Tibial nerve (tissue), 3 donors: ENCODE measurements at regions not wholly inside any gene's neighbourhood (a gene's known extent, or its start where the extent isn't known, plus 50 kb on each side); places are given as distances from the start of the nearest gene placed in this dataset.

ENCODE experiments used
- POLR2A ChIP-seq, 2 donors: fragments of 450-650 bp; IDR thresholded peaks; one replicate each; pipeline ENCODE4 v1.6.1; 2017; ENCODE audit warnings: antibody characterized with exemption in 2 of 2, mild to moderate bottlenecking in 2 of 2, moderate library complexity in 2 of 2
- TF ChIP-seq, protein P1 (sequence below), 5 experiments: fragments of 200-600 bp in 3 of 5; fragments of 450-650 bp in 2 of 5; sonication (generic) in 3 of 5; IDR thresholded peaks; one replicate each; pipeline ENCODE4 v1.5.1; 2016 to 2019; ENCODE audit warnings: antibody characterized with exemption in 5 of 5, mild to moderate bottlenecking in 3 of 5, moderate library complexity in 2 of 5

- TF ChIP-seq, protein P1, sequence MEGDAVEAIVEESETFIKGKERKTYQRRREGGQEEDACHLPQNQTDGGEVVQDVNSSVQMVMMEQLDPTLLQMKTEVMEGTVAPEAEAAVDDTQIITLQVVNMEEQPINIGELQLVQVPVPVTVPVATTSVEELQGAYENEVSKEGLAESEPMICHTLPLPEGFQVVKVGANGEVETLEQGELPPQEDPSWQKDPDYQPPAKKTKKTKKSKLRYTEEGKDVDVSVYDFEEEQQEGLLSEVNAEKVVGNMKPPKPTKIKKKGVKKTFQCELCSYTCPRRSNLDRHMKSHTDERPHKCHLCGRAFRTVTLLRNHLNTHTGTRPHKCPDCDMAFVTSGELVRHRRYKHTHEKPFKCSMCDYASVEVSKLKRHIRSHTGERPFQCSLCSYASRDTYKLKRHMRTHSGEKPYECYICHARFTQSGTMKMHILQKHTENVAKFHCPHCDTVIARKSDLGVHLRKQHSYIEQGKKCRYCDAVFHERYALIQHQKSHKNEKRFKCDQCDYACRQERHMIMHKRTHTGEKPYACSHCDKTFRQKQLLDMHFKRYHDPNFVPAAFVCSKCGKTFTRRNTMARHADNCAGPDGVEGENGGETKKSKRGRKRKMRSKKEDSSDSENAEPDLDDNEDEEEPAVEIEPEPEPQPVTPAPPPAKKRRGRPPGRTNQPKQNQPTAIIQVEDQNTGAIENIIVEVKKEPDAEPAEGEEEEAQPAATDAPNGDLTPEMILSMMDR (IDR thresholded peaks at IDR 0.05): no peak
- TF ChIP-seq POLR2A (IDR thresholded peaks at IDR 0.05): no peak
Observed at GRCh38 chr13:22455036-22455435, 725.7 kb upstream of the SGCG start.
